Esophagus muscularis mucosa (tissue), 4 donors: ENCODE measurements at regions not wholly inside any gene's neighbourhood (a gene's known extent, or its start where the extent isn't known, plus 50 kb on each side); places are given as distances from the start of the nearest gene placed in this dataset.

Experiments used
- DNase-seq: peaks from one replicate; pipeline ENCODE4 v3.0.0-alpha.2; 2017; ENCODE audit errors: extremely low spot score
- H3K27ac ChIP-seq, 4 donors: fragments of 200-600 bp; sonication (generic); replicated peaks in 1 of 4; 1 replicate in 3 of 4; 2 replicates in 1 of 4; pipeline ENCODE4 v1.5.1; 2016 to 2019; ENCODE audit warnings: mild to moderate bottlenecking in 1 of 4
- H3K27me3 ChIP-seq, 4 donors: fragments of 200-600 bp; sonication (generic); one replicate each; pipeline versions ENCODE4 v1.5.1 to v1.6.0; 2016 to 2019
- H3K36me3 ChIP-seq, 4 donors: fragments of 200-600 bp; sonication (generic); one replicate each; pipeline ENCODE4 v1.5.1; 2016 to 2019
- H3K4me1 ChIP-seq, 4 donors: fragments of 200-600 bp; sonication (generic); one replicate each; pipeline ENCODE4 v1.5.1; 2016 to 2019
- H3K4me3 ChIP-seq, 4 donors: fragments of 200-600 bp; sonication (generic); 1 replicate in 2 of 4; 2 replicates in 2 of 4; pipeline ENCODE4 v1.5.1; 2016 to 2019; ENCODE audit warnings: mild to moderate bottlenecking in 4 of 4, moderate library complexity in 1 of 4
- H3K9me3 ChIP-seq, 4 donors: fragments of 200-600 bp; sonication (generic); 1 replicate in 3 of 4; 2 replicates in 1 of 4; pipeline ENCODE4 v1.5.1; 2016 to 2019
- EP300 ChIP-seq: sonication (generic); formaldehyde crosslinking; IDR thresholded peaks from one replicate; pipeline ENCODE4 v1.6.1; 2017; ENCODE audit warnings: antibody characterized with exemption
- POLR2A ChIP-seq: fragments of 450-650 bp; IDR thresholded peaks from one replicate; pipeline ENCODE4 v1.6.1; 2017; ENCODE audit warnings: antibody characterized with exemption, moderate library complexity, mild to moderate bottlenecking, low read depth
- POLR2AphosphoS5 ChIP-seq, 2 donors: sonication (generic); formaldehyde crosslinking; IDR thresholded peaks; one replicate each; pipeline ENCODE4 v1.6.1; 2017; ENCODE audit warnings: antibody characterized with exemption in 2 of 2
- WGBS: methylation state at CpG from one replicate; pipeline ENCODE4 v1.1.5; 2018; 5-methylcytosine and 5-hydroxymethylcytosine counted together
- intact Hi-C: fragments of 100-400 bp; cut with DNase I; formaldehyde crosslinking; loops from one replicate; pipeline ENCODE4 v1.15.1; 2023
- TF ChIP-seq, protein P1 (sequence below), 3 experiments: fragments of 200-600 bp in 2 of 3; fragments of 450-650 bp in 1 of 3; sonication (generic) in 2 of 3; IDR thresholded peaks; one replicate each; pipeline ENCODE4 v1.5.1; 2017 to 2019; ENCODE audit warnings: antibody characterized with exemption in 3 of 3, mild to moderate bottlenecking in 2 of 3, moderate library complexity in 1 of 3

DNA sequence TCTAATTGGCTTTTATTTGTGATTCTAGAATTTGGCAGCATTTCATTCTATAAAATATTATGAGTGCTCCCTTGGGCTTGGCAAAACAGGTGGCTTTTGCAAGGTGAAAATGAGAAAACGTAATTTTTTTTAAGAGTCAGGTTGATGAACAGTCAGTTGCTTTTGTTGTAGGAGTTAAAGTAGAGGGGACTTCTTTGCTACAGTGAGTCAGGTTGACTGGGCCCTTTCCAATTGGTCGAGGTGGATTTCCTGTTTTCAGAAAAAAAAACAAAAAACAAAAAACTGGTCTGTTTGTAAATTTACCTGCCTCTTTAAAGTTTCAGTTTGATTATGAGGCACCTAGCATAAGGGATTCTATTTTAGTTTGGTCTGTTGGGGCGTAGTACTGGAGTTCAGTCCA lies 1469.4 kb upstream of the GBE1 start:
- H3K36me3 ChIP-seq: no peaks in the 10 kb centered on the region
- intact Hi-C loops: no loop called here
- no peaks in the 10 kb centered on the region for H3K4me1 ChIP-seq
- no peak overlapping the region for H3K4me3 ChIP-seq
- TF ChIP-seq POLR2AphosphoS5 (IDR thresholded peaks at IDR 0.05): no peak
- TF ChIP-seq, protein P1, sequence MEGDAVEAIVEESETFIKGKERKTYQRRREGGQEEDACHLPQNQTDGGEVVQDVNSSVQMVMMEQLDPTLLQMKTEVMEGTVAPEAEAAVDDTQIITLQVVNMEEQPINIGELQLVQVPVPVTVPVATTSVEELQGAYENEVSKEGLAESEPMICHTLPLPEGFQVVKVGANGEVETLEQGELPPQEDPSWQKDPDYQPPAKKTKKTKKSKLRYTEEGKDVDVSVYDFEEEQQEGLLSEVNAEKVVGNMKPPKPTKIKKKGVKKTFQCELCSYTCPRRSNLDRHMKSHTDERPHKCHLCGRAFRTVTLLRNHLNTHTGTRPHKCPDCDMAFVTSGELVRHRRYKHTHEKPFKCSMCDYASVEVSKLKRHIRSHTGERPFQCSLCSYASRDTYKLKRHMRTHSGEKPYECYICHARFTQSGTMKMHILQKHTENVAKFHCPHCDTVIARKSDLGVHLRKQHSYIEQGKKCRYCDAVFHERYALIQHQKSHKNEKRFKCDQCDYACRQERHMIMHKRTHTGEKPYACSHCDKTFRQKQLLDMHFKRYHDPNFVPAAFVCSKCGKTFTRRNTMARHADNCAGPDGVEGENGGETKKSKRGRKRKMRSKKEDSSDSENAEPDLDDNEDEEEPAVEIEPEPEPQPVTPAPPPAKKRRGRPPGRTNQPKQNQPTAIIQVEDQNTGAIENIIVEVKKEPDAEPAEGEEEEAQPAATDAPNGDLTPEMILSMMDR (IDR thresholded peaks at IDR 0.05): no peak
- TF ChIP-seq POLR2A: no peak
- no peak for TF ChIP-seq EP300
- H3K27me3 ChIP-seq: no peaks in the 10 kb centered on the region
- H3K27ac ChIP-seq: no peak overlapping the region
- H3K9me3 ChIP-seq: no peaks in the 10 kb centered on the region
- WGBS: 80% methylated on average over 3 of the region's 3 CpGs
- DNase-seq: no peak

DNA sequence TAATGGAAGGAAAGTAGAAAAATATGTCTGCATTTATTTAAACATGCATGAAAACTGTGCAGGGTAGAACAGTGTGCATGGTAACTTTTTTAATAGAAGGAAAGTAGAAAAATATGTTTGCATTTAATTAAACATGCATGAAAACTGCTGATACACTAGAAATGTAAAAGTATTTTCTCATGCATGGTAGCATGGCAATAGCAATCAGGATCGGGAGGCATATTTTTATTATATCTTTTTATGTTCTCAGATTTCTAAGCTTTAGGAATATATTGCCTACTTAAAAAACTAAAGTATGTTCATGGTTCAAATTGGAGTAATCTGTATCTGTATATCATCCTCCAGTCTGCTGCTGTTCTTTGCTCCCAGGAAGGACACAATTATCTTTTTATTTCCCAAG lies 1468.9 kb upstream of the GBE1 start:
- no peak overlapping the region for H3K27ac ChIP-seq
- no peaks in the 10 kb centered on the region for H3K27me3 ChIP-seq
- no peak for TF ChIP-seq POLR2A
- no peak for TF ChIP-seq POLR2AphosphoS5 (IDR thresholded peaks at IDR 0.05)
- TF ChIP-seq EP300: no peak
- TF ChIP-seq, protein P1 (IDR thresholded peaks at IDR 0.05): no peak
- H3K4me3 ChIP-seq: no peak overlapping the region
- no peak for DNase-seq
- H3K36me3 ChIP-seq: no peaks in the 10 kb centered on the region
- H3K4me1 ChIP-seq: no peaks in the 10 kb centered on the region
- H3K9me3 ChIP-seq: no peaks in the 10 kb centered on the region
- WGBS: 85% methylated on average over 1 of the region's 1 CpG
- intact Hi-C loops: no loop called here

DNA sequence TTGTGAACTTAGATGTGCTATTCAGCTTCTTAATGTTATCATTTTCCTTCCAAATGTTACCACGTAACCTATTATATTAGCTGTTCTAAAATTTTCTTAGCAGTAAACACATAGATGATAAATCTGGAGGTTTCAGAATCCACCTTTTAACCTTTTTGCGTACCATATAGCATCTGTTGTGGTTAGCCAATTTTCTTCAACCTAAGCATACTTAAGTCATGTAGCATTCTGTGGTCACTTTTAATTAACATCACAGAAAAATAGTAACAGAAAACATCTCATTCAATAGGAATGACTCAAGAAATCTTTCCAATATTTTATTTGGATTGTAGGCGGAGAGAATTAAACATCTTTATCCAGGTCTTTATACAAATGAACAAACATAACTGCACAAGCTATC lies 1465.3 kb upstream of the GBE1 start:
- intact Hi-C loops: no loop called here
- Histone ChIP-seq H3K27ac (no peak overlapping the region), H3K9me3 (no peaks in the 10 kb centered on the region), H3K27me3 (no peaks in the 10 kb centered on the region), H3K4me1 (no peaks in the 10 kb centered on the region), H3K4me3 (no peak overlapping the region), H3K36me3 (no peaks in the 10 kb centered on the region)
- no peak for DNase-seq
- 86% methylated on average over 3 of the region's 3 CpGs for WGBS
- TF ChIP-seq, protein P1 (IDR thresholded peaks at IDR 0.05): no peak
- TF ChIP-seq POLR2A (no peak), POLR2AphosphoS5 (IDR thresholded peaks at IDR 0.05) (no peak), EP300 (no peak)

DNA sequence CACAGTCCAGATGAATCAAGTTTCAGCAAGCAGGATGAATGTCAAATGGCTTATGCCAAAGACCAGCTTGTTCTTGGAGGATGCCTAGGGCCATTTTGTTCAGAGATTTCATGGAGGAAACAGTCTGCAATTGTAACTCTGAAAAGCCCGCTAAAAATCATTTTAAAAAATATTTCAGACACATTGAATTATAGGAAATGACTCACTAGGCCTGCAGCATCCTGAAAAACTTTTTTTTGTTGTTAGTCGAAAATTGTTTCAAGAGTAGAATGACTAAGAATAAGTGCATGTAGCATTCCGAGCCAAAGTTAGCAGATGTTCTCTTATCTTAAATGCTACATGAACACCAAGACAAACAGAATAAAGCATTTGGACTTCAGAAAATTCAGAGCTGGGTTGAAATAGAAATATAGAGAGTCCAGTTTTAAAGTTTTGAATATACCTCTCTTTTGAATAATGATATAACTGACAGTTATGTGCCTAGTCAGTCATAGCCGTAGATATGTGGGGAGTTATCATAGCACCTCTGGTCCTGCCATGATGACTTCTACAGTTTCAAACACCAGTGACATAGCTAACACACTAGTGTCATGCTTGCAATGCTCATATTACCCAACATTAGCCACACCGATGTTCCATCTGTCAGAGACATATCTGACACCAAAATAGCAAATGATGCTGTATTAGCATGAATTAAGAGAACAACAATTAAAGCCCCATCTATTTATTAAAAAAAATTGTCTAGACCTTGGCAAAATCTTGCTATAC lies 1462.8 kb upstream of the GBE1 start:
- Histone ChIP-seq H3K27ac (no peak overlapping the region), H3K4me1 (no peaks in the 10 kb centered on the region), H3K36me3 (no peaks in the 10 kb centered on the region), H3K27me3 (no peaks in the 10 kb centered on the region), H3K4me3 (no peak overlapping the region), H3K9me3 (no peaks in the 10 kb centered on the region)
- TF ChIP-seq, protein P1 (IDR thresholded peaks at IDR 0.05): no peak
- TF ChIP-seq POLR2A: no peak
- TF ChIP-seq EP300: no peak
- no peak for TF ChIP-seq POLR2AphosphoS5 (IDR thresholded peaks at IDR 0.05)
- intact Hi-C loops: no loop called here
- WGBS: 71% methylated on average over 5 of the region's 5 CpGs
- no peak for DNase-seq
